Endodermal cell (in vitro differentiated cells): ENCODE measurements at regions not wholly inside any gene's neighbourhood (a gene's known extent, or its start where the extent isn't known, plus 50 kb on each side); places are given as distances from the start of the nearest gene placed in this dataset.
A peak's percentile ranks its signal among the peaks of the same experiment; 100 is the strongest.

Experiments used
- DNase-seq: peaks from one replicate; pipeline ENCODE4 v3.0.0-alpha.2; 2017
- H3K27ac ChIP-seq: 2 replicates; pipeline ENCODE4 v1.5.1; 2013; ENCODE audit warnings: mild to moderate bottlenecking, low read depth, low read length, moderate library complexity
- H3K27me3 ChIP-seq: 2 replicates; pipeline ENCODE4 v1.6.1; 2013; ENCODE audit warnings: mild to moderate bottlenecking, low read length, moderate library complexity; ENCODE audit not compliant: insufficient read depth, control insufficient read depth, poor library complexity, severe bottlenecking
- H3K36me3 ChIP-seq: 2 replicates; pipeline ENCODE4 v1.7.0; 2013; ENCODE audit warnings: mild to moderate bottlenecking, low read length, moderate library complexity; ENCODE audit not compliant: control insufficient read depth, insufficient read depth
- H3K4me1 ChIP-seq: one replicate; pipeline ENCODE4 v1.7.0; 2013; ENCODE audit warnings: low read length; ENCODE audit not compliant: control insufficient read depth, insufficient read depth
- H3K4me3 ChIP-seq: 2 replicates; pipeline ENCODE4 v1.5.1; 2013; ENCODE audit warnings: mild to moderate bottlenecking, low read length, moderate library complexity
- H3K9ac ChIP-seq: 2 replicates; pipeline ENCODE4 v1.6.1; 2013; ENCODE audit warnings: mild to moderate bottlenecking, low read length, moderate library complexity; ENCODE audit not compliant: poor library complexity, severe bottlenecking; ENCODE audit errors: extremely low read depth
- H3K9me3 ChIP-seq: 2 replicates; pipeline ENCODE4 v1.6.1; 2013; ENCODE audit warnings: mild to moderate bottlenecking, low read length, moderate library complexity; ENCODE audit not compliant: control insufficient read depth
- H3K27ac Mint-ChIP-seq: 2 replicates; pipeline ENCODE4 v1.8.0; 2020; ENCODE audit warnings: mixed read lengths
- H3K27me3 Mint-ChIP-seq: 2 replicates; pipeline ENCODE4 v1.8.0; 2021; ENCODE audit warnings: mild to moderate bottlenecking, mixed read lengths; ENCODE audit not compliant: insufficient read depth
- H3K36me3 Mint-ChIP-seq: 2 replicates; pipeline ENCODE4 v1.8.0; 2020; ENCODE audit warnings: low read depth, mixed read lengths
- H3K4me1 Mint-ChIP-seq: 2 replicates; pipeline ENCODE4 v1.8.0; 2020; ENCODE audit warnings: mixed read lengths
- H3K4me3 Mint-ChIP-seq: 2 replicates; pipeline ENCODE4 v1.8.0; 2020; ENCODE audit warnings: mild to moderate bottlenecking, moderate library complexity, mixed read lengths
- H3K9me3 Mint-ChIP-seq: 2 replicates; pipeline ENCODE4 v1.8.0; 2020; ENCODE audit warnings: mild to moderate bottlenecking, mixed read lengths
- CTCF ChIP-seq: fragments of 200-600 bp; sonication (generic); conservative IDR thresholded peaks from 2 replicates; pipeline ENCODE4 v1.5.0; 2021; ENCODE audit warnings: antibody characterized with exemption, mild to moderate bottlenecking
- WGBS, 2 experiments: methylation state at CpG; one replicate each; pipeline versions ENCODE4 v1.1.5 to v1.1.7; 2013; ENCODE audit warnings: missing lambda C conversion rate in 2 of 2, mixed read lengths in 1 of 2; ENCODE audit not compliant: insufficient coverage in 1 of 2, insufficient read length in 1 of 2; 5-methylcytosine and 5-hydroxymethylcytosine counted together

- Mint-ChIP-seq H3K27me3 (no peaks in the 10 kb centered on the region), H3K9me3 (peaks cover 5% of the 10 kb centered on the region), H3K27ac (peak overlapping the region; percentile 44), H3K4me3 (no peak overlapping the region), H3K36me3 (peaks cover 5% of the 10 kb centered on the region), H3K4me1 (peaks cover 6% of the 10 kb centered on the region)
- Histone ChIP-seq H3K4me1 (no peaks in the 10 kb centered on the region), H3K36me3 (no peaks in the 10 kb centered on the region), H3K9me3 (peaks cover 5% of the 10 kb centered on the region), H3K4me3 (no peak overlapping the region), H3K27me3 (no peaks in the 10 kb centered on the region), H3K9ac (no peak overlapping the region), H3K27ac (peak overlapping the region; percentile 45)
- 91% methylated on average over 2 of the region's 2 CpGs; no CpG with 5 or more reads in 1 of the 2 experiments for WGBS, 2 experiments
- DNase-seq, result no peak
- TF ChIP-seq CTCF, result no peak
These were observed 1181.9 kb downstream of the OLFM4 start for GRCh38 chr13:54210397-54211049.

- H3K4me3 Mint-ChIP-seq, result no peak overlapping the region
- Histone ChIP-seq H3K27ac (no peak overlapping the region), H3K36me3 (peaks cover 8% of the 10 kb centered on the region), H3K4me3 (no peak overlapping the region), H3K9me3 (peaks cover 36% of the 10 kb centered on the region), H3K27me3 (no peaks in the 10 kb centered on the region), H3K4me1 (no peaks in the 10 kb centered on the region), H3K9ac (no peak overlapping the region)
- H3K27ac Mint-ChIP-seq, result no peak overlapping the region
- H3K27me3 Mint-ChIP-seq, result no peaks in the 10 kb centered on the region
- TF ChIP-seq CTCF, result no peak
- DNase-seq, result no peak
- H3K36me3 Mint-ChIP-seq, result peaks cover 45% of the 10 kb centered on the region
- 88 to 100% methylated on average over 1 to 2 of the region's 2 CpGs for WGBS, 2 experiments
- peaks cover 51% of the 10 kb centered on the region for H3K9me3 Mint-ChIP-seq
- H3K4me1 Mint-ChIP-seq, result peaks cover 4% of the 10 kb centered on the region
These were observed 1187.6 kb downstream of the OLFM4 start for GRCh38 chr13:54216221-54216620.

GRCh38 chr13:54226876-54227275 lies 1198.3 kb downstream of the OLFM4 start:
- peaks cover 25% of the 10 kb centered on the region for H3K9me3 Mint-ChIP-seq
- peaks cover 20% of the 10 kb centered on the region for H3K36me3 Mint-ChIP-seq
- no peak for TF ChIP-seq CTCF
- H3K4me3 ChIP-seq, result no peak overlapping the region
- no peaks in the 10 kb centered on the region for H3K4me1 ChIP-seq
- H3K27me3 Mint-ChIP-seq, result no peaks in the 10 kb centered on the region
- peaks cover 4% of the 10 kb centered on the region for H3K9me3 ChIP-seq
- H3K27me3 ChIP-seq, result no peaks in the 10 kb centered on the region
- H3K27ac Mint-ChIP-seq, result no peak overlapping the region
- H3K4me3 Mint-ChIP-seq, result no peak overlapping the region
- H3K36me3 ChIP-seq, result no peaks in the 10 kb centered on the region
- no peak overlapping the region for H3K27ac ChIP-seq
- H3K4me1 Mint-ChIP-seq, result no peaks in the 10 kb centered on the region
- H3K9ac ChIP-seq, result no peak overlapping the region
- no peak for DNase-seq
- WGBS, 2 experiments, result 83% methylated on average over 1 of the region's 1 CpG; no CpG with 5 or more reads in 1 of the 2 experiments
